HG03469 (cell line): ENCODE measurements at regions not wholly inside any gene's neighbourhood (a gene's known extent, or its start where the extent isn't known, plus 50 kb on each side); places are given as distances from the start of the nearest gene placed in this dataset.
"Not testable (repeated sequence)": the region's sequence is repeated elsewhere in the genome, so short reads cannot be mapped to it uniquely, and the experiment has no call there.

ENCODE experiments used
- ATAC-seq: cut with Tn5 transposase; IDR thresholded peaks from one replicate; pipeline ENCODE4 v1.9.1; 2021; ENCODE audit warnings: mild to moderate bottlenecking, moderate library complexity, moderate number of reproducible peaks; ENCODE audit not compliant: unreplicated experiment

DNA sequence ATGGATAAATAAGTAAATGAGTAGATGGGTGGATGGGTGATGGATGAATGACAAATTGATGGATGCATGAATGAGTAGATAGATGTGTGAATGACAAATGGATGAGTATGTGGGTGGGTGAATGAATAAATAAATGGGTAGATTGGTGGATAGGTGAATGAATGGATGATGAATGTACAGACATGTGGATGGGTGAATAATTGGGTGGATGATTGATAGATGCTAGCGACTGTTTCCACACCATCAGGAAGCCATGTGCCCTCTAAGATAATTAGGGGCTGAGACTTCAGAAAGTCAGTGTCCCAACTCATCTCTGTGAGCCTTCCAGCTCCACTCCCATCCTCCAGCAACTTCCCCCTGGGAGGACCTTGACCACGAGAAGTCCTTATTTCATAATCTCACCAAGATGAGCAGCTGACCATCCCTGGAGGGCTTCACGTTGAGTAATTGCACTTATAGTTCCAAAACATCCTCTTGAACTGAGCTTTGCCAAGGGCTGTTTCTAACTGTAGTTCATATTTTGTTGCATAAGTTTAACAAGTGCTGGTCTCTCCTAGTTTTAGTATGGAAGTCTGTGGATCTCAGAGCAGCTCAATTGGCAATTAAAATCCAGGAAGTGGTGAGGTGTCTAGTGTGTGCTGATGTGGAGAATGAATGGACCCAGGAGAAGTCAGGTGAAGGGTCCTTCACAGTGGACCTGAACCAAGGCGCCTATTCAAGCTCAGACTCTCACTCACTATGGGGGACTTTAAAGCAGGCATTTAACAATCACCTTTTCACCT, 295.7 kb downstream of the ADGRD1 start:
- ATAC-seq, result no peak

DNA sequence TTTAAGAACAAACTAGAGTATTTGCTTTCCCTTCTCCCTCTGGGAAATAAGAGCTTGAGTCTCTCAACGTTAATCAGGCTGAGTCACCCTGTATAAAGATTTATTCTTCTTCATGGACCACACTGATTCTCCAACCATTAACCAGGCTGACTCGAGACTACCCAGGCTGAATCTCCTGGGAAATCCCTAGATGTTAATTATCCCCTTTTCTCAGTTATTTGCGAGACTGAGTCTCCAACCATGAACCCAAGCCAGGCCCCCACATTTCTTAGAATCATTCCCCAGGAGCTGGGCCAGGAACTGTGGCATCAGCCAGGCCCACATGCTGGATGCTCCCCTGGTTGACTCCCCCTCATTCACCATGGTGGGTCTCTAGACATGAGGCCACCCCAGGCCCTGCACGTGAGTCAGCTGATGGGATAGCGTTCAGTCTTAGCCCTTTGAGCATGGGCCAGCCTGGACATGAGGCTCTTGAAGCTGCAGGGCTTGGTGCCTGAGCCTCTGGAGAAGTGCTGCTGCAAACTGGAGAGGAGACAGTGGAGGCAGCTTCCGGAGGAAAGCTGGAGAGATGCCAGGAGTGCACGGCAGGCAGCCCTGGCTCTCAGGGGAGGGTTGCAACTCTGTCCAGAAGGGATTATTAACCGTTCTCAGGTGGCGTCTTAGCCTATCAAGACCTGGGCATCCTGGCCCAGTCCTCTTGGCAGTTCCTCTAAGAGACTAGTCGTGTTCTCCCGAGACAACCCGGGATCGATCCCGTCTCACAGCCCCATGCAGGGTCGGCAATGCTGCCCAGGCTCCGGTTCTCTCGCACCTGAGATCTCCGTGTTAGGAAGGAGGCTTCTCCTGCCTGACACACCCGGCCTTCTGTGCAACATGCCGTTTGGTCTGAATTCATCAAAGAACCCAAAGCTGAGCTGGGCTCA, 296.6 kb downstream of the ADGRD1 start:
- ATAC-seq, result no peak

DNA sequence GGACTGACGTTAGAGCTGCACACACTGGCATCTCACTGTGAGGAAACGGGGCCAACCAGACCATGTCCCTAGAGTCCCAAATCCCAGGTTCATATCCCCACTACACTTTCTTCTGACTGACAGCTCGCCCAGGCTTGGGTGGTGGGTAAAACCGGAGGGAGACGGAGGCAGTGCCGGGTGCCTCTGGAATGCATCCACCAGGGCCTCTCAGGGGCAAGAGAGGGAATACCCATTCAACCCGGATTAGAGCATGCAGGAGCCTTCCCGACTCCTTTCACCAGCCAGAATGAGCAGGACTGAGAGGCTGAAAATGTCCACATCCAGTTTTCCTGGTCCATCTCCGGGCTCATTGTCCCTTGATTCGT, 297.2 kb downstream of the ADGRD1 start:
- ATAC-seq, result no peak

DNA sequence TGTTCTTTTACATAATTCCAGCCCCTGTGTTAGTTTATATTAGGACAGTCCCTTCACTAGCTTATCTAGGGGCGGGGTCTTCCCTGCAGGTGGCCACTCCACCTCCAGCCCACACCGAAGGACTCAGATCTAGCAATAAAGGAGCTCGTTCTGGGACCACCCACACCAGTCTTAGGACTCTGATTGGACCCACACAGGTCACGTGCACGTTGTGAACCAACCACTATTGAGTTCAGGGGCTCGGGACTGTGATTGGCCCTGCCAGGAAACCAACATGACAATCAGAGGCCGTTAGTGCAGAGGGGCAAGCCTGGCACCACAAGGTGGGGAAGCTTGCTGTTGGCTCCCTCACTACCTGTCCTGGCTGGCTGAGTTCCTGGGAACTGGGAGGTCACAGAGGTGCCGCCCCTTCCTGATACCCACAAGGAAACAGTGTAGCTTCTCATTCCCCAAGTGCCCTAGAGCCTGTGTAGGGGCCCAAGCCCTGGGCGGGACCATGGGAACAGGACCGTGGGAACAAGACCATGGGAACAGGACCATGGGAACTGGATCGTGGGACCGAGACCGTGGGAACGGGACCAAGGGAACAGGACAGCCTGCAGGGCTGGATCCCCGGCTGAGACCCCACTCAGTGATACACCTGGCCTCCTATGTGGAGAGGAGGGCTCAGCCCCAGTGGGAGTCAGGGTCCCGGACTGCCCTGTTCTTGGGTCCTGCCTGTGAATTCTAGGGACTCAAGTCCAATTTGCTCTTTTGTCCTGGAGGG, 297.8 kb downstream of the ADGRD1 start:
- ATAC-seq, result no peak

DNA sequence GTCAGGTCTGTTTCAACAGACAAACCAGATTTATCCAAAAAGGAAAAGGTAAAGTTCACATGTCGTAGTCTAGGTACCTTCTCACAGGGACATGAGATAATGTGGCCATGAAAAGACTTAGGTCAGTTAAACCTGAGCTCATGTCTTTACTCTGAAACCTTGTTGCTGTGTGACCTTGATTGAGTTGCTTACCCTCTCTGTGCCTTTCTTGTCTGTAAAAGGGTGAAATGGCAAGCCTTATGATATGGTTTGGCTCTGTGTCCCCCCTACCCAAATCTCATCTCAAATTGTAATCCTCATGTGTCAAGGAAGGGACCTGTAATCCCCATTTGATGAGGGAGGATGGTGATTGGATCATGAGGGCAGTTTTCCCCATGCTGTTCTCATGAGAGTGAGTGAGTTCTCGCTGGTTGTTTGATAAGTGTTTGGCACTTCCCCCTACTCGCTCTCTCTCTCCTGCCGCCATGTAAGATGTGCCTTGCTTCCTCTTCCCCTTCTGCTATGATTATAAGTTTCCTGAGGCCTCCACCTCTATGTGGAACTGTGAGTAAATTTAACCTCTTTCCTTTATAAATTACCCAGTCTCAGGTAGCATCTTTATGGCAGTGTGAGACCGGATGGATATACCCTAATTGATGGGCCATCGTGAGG, 299.8 kb downstream of the ADGRD1 start:
- no peak for ATAC-seq

DNA sequence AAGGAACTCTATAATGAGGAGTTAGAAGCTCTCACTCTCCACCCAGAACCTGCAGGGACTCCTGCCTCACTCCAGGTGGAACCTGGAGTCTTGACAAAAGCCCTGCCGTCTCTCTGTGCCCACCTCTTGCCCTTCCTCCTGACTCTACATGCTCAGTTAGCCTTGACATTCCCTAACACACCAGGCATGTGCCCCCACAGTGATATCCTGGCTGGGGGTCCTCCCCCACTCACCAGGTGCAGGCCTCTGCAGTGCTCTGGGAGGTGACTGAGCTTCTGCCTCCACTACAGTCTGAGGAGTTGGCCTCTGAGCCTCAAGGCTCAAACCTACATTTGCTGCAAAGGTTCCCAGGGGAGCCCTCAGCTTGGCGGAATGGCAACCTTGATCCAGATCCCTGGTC, 300.7 kb downstream of the ADGRD1 start:
- no peak for ATAC-seq

DNA sequence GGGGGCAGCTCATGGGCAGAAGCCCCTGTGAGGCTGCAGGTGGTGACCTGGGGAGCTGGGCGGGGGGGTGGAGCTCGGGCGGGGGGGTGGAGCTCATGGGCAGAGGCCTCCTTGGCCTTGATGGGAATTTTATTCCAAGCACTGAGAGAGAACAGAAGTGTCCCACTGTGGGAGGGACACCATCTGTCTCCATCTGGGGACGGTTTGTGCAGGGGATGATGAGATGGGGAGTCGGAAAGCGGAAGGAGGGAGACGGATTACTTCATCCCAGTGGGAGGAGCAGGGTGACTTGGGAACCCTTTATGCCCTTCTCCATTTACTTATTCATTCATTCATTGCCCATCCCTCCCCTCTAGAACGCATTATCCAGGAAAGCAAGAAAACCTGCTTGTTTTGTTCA, 304.7 kb downstream of the ADGRD1 start:
- ATAC-seq, result no peak

DNA sequence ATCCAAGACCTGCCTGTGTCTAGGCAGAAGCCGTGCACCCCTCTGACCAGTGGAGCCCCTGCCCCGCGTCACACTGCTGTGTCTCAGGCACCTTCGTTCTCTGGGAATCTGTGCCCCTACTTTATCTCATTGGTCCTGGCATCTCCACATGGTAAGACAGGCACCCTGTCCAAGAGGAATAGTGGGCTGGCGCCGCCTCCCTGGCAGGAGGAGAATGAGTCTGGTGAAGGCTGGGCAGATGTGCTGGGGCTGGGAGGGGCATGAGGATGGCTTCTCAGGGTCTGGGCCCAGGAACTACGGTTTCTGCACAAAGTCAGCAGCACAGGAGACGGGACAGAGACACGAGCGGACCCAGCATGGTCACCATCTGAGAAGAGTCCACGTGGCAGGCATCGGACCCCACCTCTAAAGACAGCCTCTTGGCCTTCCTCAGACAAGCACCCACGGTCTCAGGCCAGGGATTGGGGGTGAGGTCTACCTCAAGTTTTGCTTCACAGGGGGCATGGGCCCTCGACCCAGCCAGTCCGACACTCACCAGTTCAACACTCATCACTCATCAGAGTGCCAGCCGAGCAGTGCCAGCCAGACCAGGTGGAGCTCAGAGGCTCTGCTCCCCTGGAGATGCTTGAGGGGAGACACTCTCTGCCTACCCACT, 306.7 kb downstream of the ADGRD1 start:
- no peak for ATAC-seq

DNA sequence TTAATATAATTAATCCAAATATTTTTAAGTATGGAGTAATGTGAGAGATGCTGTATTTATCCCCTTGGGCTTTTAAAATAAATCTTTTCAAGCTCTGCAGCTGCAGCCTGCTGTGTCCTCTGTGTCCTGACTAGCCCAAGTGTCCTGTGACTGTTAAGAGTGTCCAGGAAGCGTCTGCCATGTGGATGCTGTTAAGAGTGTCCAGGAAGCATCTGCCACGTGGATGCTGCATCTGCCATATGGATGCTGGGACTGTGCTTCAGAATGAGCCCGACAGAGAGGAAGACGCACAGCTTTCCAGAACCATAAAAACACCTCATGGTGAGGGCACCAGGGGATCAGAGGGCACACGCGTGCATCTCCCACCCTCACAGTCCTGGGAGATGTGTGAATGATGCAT, 307.2 kb downstream of the ADGRD1 start:
- no peak for ATAC-seq

DNA sequence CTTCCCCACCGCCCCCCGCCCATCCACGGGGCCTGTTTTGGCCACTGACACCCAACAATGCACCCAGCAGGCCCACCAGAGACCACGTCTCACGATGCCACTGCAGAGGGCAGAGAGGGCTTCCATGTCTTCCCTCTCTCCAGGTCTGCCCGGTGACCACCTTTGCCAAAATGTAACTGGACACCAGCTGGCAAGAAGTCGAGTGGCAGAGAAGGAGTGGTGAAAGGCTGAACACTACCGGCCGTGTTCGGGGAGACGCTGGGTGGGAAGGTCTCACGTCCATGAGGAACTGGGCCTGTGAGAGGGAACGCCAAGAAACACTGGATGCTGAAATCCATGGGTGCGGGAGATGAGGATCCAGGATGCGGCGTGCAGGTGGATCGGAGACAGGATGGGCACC, 308.2 kb downstream of the ADGRD1 start:
- no peak for ATAC-seq

DNA sequence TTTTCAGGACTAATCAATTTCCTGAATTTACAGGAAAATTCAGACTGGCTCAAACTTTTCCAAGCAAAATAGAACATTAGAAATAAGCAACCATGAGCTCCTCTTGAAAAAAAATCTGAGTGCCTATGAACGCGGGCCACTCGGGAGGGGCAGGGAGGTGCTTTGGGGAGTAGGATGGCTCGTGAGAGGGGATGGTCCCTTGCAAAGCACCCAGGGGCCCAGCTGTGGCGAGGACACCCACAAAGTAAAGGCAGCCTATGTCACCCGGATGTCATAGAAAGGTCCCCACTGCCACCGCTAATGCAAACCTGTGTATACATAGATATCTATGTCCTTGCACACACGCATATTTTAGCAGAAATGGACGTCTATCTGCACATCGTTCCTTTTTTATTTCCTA, 309.9 kb downstream of the ADGRD1 start:
- no peak for ATAC-seq

DNA sequence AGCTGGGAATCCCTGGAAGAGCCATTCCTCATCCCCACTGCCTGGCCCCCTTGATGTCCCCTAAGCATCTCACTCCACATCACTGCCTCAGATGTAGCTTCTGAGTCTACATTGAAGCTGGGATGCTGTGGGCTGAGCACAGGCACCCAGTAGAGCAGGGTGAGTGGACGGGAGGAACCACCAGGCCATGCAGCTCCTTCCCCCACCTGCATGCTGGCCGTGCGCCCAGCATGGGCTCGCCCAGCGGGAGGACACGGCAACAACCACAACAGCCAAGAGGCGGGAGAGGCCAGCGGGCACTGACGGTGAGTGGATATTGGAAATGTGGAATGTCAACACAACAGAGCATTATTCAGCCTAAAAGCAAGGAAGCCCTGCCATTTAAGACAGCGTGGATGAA, 310.9 kb downstream of the ADGRD1 start:
- no peak for ATAC-seq

DNA sequence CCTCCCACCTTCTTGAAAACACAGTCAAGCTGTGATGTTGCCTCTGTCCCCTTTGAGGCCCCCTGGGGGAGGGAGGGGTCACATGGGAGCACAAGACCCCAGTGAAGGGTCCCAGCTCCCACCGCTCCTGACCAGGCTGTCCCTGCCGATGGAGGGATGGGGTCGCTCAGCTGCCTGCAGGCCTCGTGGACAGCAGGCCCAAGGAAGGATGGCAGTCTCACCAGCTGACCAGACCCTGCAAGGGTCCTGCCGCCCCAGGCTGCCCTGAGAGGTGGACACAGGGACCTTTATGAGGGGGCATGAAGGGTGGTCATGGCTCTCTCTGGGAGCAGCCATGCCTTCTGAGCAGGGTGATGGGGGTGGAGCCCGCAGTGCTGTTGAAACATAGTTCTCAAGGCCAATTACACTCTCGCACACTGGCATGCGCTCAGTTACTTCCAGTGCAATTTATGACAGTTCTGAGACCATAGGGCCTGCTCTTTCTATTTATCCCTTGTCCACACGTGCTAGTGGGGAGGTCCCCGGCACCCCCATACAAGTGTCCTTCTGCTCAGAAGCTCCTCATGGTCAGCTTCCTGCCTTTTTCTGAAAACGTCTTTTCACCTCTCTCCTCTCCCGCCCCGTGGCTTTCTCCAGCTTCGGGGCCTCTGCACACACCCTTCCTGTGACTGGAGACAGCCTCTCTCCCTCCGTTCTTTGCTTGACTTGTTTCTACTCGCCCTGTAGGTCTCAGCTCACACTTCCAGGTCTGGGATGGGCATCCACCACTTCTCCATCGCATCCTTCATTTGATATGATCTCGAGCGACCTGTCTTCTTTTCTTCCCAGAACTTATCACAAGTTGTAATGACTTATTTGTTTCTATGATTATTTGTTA, 313.1 kb downstream of the ADGRD1 start:
- ATAC-seq, result no peak

DNA sequence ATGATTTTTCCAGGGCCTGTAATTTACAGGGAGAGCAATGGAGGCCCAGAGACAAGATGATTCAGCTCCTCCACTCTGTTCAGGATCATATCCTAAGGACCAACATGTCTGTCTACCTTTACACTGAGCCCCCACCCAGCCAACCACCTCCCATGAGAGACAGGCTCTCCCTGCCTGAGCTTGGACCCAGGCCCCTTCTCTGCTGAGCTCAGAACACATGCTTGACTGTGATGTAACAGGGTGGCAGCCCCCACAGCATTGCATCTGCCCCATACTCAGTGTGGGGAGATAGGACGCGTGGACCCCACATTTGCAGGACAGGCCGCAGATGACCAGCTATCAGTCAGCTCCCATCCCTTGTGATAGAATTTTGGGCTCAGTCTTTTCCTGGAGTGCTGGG, 313.9 kb downstream of the ADGRD1 start:
- ATAC-seq, result no peak

DNA sequence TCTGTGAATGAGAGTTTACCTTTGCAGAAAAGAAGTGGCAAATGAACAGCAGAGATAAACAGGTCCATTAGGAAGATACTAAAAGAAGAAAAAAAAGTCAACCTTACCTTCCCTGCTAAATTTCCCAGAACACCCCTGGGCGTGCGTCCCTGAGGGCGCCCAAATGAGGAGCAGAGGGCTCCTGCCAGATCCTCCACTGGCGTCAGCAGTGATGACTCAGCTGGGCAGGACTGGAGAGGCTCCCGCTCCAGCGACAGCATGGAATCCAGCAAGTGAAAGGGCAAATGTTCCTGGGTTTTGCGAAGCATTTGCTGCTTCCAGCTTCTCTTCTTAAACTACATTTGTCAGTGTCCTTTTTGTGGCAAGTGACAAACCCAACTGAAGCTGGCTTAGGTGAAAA, 314.4 kb downstream of the ADGRD1 start:
- not testable (repeated sequence) for ATAC-seq

DNA sequence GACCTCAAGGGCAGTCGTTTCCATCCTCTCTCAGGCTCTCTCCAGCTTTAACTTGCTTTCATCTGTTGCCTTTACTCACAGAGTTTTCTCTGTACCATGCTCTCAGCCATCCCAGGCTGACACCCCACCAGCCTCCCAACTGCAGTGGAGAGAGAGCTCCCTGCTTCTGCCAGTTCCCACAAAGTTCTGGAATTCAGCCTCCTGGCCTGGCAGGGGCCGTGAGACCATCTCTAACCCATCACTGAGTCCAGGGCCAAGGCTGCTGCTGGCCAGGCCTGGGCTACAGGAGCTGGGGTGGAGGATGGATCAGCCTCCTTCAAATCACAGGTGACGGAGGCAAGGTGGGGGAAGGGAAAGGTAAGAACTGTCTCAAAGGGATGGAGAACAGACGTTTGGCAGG, 314.9 kb downstream of the ADGRD1 start:
- not testable (repeated sequence) for ATAC-seq

DNA sequence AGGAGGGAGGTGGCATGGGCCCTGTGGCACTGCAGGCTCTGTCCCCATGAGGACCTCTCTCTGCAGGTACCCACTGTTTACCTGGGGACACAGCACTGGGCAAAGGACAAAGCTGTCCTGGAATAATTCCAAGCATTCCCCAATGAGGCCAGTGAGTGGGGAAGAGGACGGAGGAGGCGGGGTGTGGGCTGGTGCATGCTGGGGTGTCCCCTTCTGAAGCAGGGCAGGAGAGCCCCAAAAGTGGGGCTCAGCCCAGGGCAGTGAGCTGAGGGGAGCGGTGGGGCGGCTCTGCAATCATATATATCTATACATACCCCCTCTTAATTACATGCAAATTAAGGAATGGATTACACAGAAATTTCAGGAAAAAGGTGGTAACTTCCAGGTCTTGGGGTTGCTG, 315.8 kb downstream of the ADGRD1 start:
- no peak for ATAC-seq

DNA sequence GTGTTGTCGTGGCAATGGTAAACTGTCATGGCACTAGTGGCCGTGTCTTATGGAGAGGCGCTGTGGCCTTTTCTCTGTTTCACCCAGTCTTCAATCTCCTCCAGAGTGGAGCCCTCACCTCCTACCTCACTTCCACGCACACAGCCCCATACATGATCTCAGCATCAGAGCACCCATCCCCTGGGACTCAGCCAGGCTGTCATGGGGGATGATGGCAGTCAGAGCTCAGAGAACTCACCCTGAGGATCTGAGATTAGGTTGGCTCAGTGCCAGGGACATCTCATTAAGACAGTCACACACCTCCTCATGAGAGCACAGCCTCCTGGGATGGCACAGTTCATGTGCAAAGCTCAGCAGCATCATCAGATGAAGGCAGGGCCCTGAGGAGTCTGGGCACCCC, 316.3 kb downstream of the ADGRD1 start:
- ATAC-seq, result not testable (repeated sequence)

DNA sequence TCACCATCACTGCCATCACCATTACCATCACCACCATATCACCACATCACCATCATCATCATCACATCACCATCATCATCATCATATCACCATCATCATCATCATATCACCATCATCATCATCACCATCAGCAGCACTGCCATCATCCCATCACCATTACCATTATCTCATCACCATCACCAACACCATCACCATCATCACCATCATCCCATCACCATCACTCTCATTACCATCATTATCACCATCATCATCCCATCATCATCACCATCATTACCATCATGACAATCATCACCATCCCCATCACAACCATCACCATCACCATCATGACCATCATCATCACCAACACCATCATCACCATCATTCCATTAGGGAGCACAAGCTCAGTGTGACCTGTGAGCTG, 318.0 kb downstream of the ADGRD1 start:
- no peak for ATAC-seq
